Tibial nerve (tissue), 4 donors: ENCODE measurements at regions not wholly inside any gene's neighbourhood (a gene's known extent, or its start where the extent isn't known, plus 50 kb on each side); places are given as distances from the start of the nearest gene placed in this dataset.

ENCODE experiments used
- EP300 ChIP-seq, 2 donors: sonication (generic); formaldehyde crosslinking; IDR thresholded peaks; one replicate each; pipeline ENCODE4 v1.6.1; 2017; ENCODE audit warnings: antibody characterized with exemption in 2 of 2, mild to moderate bottlenecking in 1 of 2
- POLR2A ChIP-seq, 2 donors: fragments of 450-650 bp; IDR thresholded peaks; one replicate each; pipeline ENCODE4 v1.6.1; 2017; ENCODE audit warnings: antibody characterized with exemption in 2 of 2, mild to moderate bottlenecking in 2 of 2, moderate library complexity in 2 of 2
- TF ChIP-seq, protein P1 (sequence below), 5 experiments: fragments of 200-600 bp in 3 of 5; fragments of 450-650 bp in 2 of 5; sonication (generic) in 3 of 5; IDR thresholded peaks; one replicate each; pipeline ENCODE4 v1.5.1; 2016 to 2019; ENCODE audit warnings: antibody characterized with exemption in 5 of 5, mild to moderate bottlenecking in 3 of 5, moderate library complexity in 2 of 5

GRCh38 chrX:20672476-20672875 is 405.8 kb upstream of the RPS6KA3 start:
- TF ChIP-seq, protein P1, sequence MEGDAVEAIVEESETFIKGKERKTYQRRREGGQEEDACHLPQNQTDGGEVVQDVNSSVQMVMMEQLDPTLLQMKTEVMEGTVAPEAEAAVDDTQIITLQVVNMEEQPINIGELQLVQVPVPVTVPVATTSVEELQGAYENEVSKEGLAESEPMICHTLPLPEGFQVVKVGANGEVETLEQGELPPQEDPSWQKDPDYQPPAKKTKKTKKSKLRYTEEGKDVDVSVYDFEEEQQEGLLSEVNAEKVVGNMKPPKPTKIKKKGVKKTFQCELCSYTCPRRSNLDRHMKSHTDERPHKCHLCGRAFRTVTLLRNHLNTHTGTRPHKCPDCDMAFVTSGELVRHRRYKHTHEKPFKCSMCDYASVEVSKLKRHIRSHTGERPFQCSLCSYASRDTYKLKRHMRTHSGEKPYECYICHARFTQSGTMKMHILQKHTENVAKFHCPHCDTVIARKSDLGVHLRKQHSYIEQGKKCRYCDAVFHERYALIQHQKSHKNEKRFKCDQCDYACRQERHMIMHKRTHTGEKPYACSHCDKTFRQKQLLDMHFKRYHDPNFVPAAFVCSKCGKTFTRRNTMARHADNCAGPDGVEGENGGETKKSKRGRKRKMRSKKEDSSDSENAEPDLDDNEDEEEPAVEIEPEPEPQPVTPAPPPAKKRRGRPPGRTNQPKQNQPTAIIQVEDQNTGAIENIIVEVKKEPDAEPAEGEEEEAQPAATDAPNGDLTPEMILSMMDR (IDR thresholded peaks at IDR 0.05) = no peak
- TF ChIP-seq POLR2A (IDR thresholded peaks at IDR 0.05) (no peak), EP300 (IDR thresholded peaks at IDR 0.05) (no peak)
